ENCODE measurements at regions not wholly inside any gene's neighbourhood (a gene's known extent, or its start where the extent isn't known, plus 50 kb on each side); places are given as distances from the start of the nearest gene placed in this dataset.

- no peaks in the 10 kb centered on the region for H3K36me3 ChIP-seq
- no peak overlapping the region for H3K4me3 ChIP-seq
- H3K9me3 ChIP-seq, result peaks cover 0 to 24% (median 0%) of the 10 kb centered on the region in 3 donors
- 90 to 92% methylated on average over 3 of the region's 3 CpGs for WGBS, 2 donors (ENCODE audit: low coverage in 1 of 2)
- no peak overlapping the region for H3K27ac ChIP-seq
- TF ChIP-seq, protein P1, sequence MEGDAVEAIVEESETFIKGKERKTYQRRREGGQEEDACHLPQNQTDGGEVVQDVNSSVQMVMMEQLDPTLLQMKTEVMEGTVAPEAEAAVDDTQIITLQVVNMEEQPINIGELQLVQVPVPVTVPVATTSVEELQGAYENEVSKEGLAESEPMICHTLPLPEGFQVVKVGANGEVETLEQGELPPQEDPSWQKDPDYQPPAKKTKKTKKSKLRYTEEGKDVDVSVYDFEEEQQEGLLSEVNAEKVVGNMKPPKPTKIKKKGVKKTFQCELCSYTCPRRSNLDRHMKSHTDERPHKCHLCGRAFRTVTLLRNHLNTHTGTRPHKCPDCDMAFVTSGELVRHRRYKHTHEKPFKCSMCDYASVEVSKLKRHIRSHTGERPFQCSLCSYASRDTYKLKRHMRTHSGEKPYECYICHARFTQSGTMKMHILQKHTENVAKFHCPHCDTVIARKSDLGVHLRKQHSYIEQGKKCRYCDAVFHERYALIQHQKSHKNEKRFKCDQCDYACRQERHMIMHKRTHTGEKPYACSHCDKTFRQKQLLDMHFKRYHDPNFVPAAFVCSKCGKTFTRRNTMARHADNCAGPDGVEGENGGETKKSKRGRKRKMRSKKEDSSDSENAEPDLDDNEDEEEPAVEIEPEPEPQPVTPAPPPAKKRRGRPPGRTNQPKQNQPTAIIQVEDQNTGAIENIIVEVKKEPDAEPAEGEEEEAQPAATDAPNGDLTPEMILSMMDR (IDR thresholded peaks at IDR 0.05), result no peak
- TF ChIP-seq EP300 (IDR thresholded peaks at IDR 0.05) (no peak), POLR2A (IDR thresholded peaks at IDR 0.05) (no peak), POLR2AphosphoS5 (IDR thresholded peaks at IDR 0.05) (no peak)
- H3K4me1 ChIP-seq, result no peaks in the 10 kb centered on the region
- H3K27me3 ChIP-seq, result no peaks in the 10 kb centered on the region
- no peak for ATAC-seq
These were observed 151.7 kb upstream of the CEP162 start for GRCh38 chr6:84379142-84379541.

GRCh38 chr6:84372290-84372689 is 144.8 kb upstream of the CEP162 start:
- H3K27ac ChIP-seq, result no peak overlapping the region
- 66 to 77% methylated on average over 2 of the region's 2 CpGs for WGBS, 2 donors (ENCODE audit: low coverage in 1 of 2)
- H3K4me3 ChIP-seq, result no peak overlapping the region
- ATAC-seq, result no peak
- H3K36me3 ChIP-seq, result no peaks in the 10 kb centered on the region
- H3K4me1 ChIP-seq, result no peaks in the 10 kb centered on the region
- TF ChIP-seq POLR2A (IDR thresholded peaks at IDR 0.05) (no peak), POLR2AphosphoS5 (IDR thresholded peaks at IDR 0.05) (no peak), EP300 (IDR thresholded peaks at IDR 0.05) (no peak)
- TF ChIP-seq, protein P1 (IDR thresholded peaks at IDR 0.05), result no peak
- H3K27me3 ChIP-seq, result no peaks in the 10 kb centered on the region
- H3K9me3 ChIP-seq, result no peaks in the 10 kb centered on the region

GRCh38 chr6:84371681-84372080 is 144.2 kb upstream of the CEP162 start:
- ATAC-seq, result no peak
- 75 to 77% methylated on average over 4 of the region's 4 CpGs for WGBS, 2 donors (ENCODE audit: low coverage in 1 of 2)
- no peaks in the 10 kb centered on the region for H3K9me3 ChIP-seq

DNA sequence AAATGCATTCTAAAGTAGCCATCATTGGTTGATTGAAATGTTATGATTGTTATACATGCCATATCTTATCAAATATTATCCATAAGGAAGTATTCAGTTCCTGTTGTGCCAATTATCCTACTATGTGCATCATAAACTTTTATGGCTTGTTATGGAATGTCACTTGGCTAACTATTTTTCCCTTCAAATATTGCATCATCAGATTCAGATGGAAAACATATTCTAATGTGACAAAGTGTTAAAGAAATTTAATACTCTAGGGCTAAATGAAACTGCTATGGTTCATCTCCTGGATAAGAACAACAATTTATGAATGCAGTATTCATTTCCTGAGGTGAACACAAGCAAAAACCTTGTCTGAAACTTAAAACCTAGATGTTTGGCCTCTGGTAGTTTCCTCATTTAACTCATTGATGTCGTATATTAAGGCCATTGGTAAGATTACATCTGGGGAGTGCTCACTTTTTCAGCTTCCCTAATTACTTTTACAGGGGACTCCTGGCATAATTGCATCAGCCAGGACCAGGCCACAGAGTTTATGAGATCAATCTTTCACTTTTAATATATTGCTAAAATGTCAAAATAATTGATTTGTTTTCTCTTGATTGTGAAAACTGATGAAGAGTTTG is 134.9 kb upstream of the CEP162 start:
- 43 to 63% methylated on average over 1 of the region's 1 CpG for WGBS, 2 donors (ENCODE audit: low coverage in 1 of 2)
- TF ChIP-seq, protein P1 (IDR thresholded peaks at IDR 0.05), result no peak
- no peak for TF ChIP-seq POLR2AphosphoS5 (IDR thresholded peaks at IDR 0.05)
- TF ChIP-seq EP300 (IDR thresholded peaks at IDR 0.05), result no peak
- TF ChIP-seq POLR2A (IDR thresholded peaks at IDR 0.05), result no peak
- Histone ChIP-seq H3K4me1 (no peaks in the 10 kb centered on the region), H3K9me3 (no peaks in the 10 kb centered on the region), H3K27me3 (no peaks in the 10 kb centered on the region), H3K4me3 (no peak overlapping the region), H3K27ac (no peak overlapping the region), H3K36me3 (no peaks in the 10 kb centered on the region)
- ATAC-seq, result no peak

More at GRCh38 chr6:84371681-84372080, 144.2 kb upstream of the CEP162 start:
- Histone ChIP-seq H3K4me3 (no peak overlapping the region), H3K36me3 (no peaks in the 10 kb centered on the region), H3K27ac (no peak overlapping the region), H3K27me3 (no peaks in the 10 kb centered on the region), H3K4me1 (no peaks in the 10 kb centered on the region)
- TF ChIP-seq, protein P1 (IDR thresholded peaks at IDR 0.05), result no peak
- TF ChIP-seq EP300 (IDR thresholded peaks at IDR 0.05) (no peak), POLR2AphosphoS5 (IDR thresholded peaks at IDR 0.05) (no peak)

- Histone ChIP-seq H3K27ac (no peak overlapping the region), H3K27me3 (no peaks in the 10 kb centered on the region), H3K4me1 (no peaks in the 10 kb centered on the region), H3K9me3 (no peaks in the 10 kb centered on the region), H3K36me3 (no peaks in the 10 kb centered on the region), H3K4me3 (no peak overlapping the region)
- TF ChIP-seq POLR2AphosphoS5 (IDR thresholded peaks at IDR 0.05) (no peak), EP300 (IDR thresholded peaks at IDR 0.05) (no peak), POLR2A (IDR thresholded peaks at IDR 0.05) (no peak)
- TF ChIP-seq, protein P1 (IDR thresholded peaks at IDR 0.05), result no peak
- ATAC-seq, result no peak
- 31 to 45% methylated on average over 3 of the region's 3 CpGs for WGBS, 2 donors (ENCODE audit: low coverage in 1 of 2)
These were observed 134.1 kb upstream of the CEP162 start for GRCh38 chr6:84361372-84362192.

Measured in gastroesophageal sphincter (tissue), 4 donors.